Activated CD8-positive, alpha-beta T cell treated with anti-CD3 and anti-CD28 coated beads for 36 hours (primary cell): ENCODE measurements at regions not wholly inside any gene's neighbourhood (a gene's known extent, or its start where the extent isn't known, plus 50 kb on each side); places are given as distances from the start of the nearest gene placed in this dataset.

ENCODE experiments used
- ATAC-seq: fragments of 200-7000 bp; cut with Tn5 transposase; one replicate; pipeline ENCODE4 v1.10.0; 2021; ENCODE audit warnings: mild to moderate bottlenecking, moderate library complexity
- CTCF ChIA-PET: fragments of 350-600 bp; sonication (Branson Sonifier 250); formaldehyde crosslinking; loops from one replicate; lab custom pipeline; 2021; ENCODE audit warnings: antibody characterized with exemption; lab: Charles Lee
- POLR2A ChIA-PET: fragments of 350-600 bp; sonication (Branson Sonifier 250); formaldehyde crosslinking; loops from one replicate; lab custom pipeline; 2021; ENCODE audit warnings: antibody characterized with exemption; lab: Charles Lee
- DNase-seq: peaks from one replicate; pipeline ENCODE4 v3.0.0-alpha.2; 2020
- H3K27ac Mint-ChIP-seq: one replicate; pipeline ENCODE4 v1.8.0; 2021; ENCODE audit warnings: mild to moderate bottlenecking, mixed read lengths
- H3K27me3 Mint-ChIP-seq: one replicate; pipeline ENCODE4 v1.8.0; 2021; ENCODE audit warnings: mixed read lengths
- H3K36me3 Mint-ChIP-seq: one replicate; pipeline ENCODE4 v1.8.0; 2021; ENCODE audit warnings: low read depth, mixed read lengths
- H3K4me1 Mint-ChIP-seq: one replicate; pipeline ENCODE4 v1.8.0; 2021; ENCODE audit warnings: low read depth, mixed read lengths
- H3K4me3 Mint-ChIP-seq: one replicate; pipeline ENCODE4 v1.8.0; 2021; ENCODE audit warnings: mild to moderate bottlenecking, moderate library complexity, mixed read lengths
- H3K9me3 Mint-ChIP-seq: one replicate; pipeline ENCODE4 v1.8.0; 2021; ENCODE audit warnings: mixed read lengths
- CTCF ChIP-seq: fragments of 200-600 bp; IDR thresholded peaks from one replicate; pipeline ENCODE4 v1.8.0; 2022; ENCODE audit warnings: antibody characterized with exemption, mild to moderate bottlenecking
- intact Hi-C: fragments of 100-400 bp; cut with micrococcal nuclease; formaldehyde crosslinking; loops from one replicate; pipeline ENCODE4 v1.10.0; 2022

- TF ChIP-seq CTCF = no peak
- CTCF ChIA-PET = no interaction called here
- no peaks in the 10 kb centered on the region for H3K4me1 Mint-ChIP-seq
These were observed 560.8 kb upstream of the IMPG1 start for GRCh38 chr6:76633259-76633658.

GRCh38 chr6:76631622-76632021 lies 559.2 kb upstream of the IMPG1 start:
- Mint-ChIP-seq H3K4me3 (no peak overlapping the region), H3K27me3 (no peaks in the 10 kb centered on the region), H3K27ac (no peak overlapping the region), H3K9me3 (peaks cover 13% of the 10 kb centered on the region), H3K36me3 (no peaks in the 10 kb centered on the region), H3K4me1 (no peaks in the 10 kb centered on the region)
- ChIA-PET POLR2A (no interaction called here), CTCF (no interaction called here)
- no peak for TF ChIP-seq CTCF
- intact Hi-C loops = no loop called here
- DNase-seq = no peak
- no peak for ATAC-seq

More at GRCh38 chr6:76633259-76633658, 560.8 kb upstream of the IMPG1 start:
- Mint-ChIP-seq H3K36me3 (no peaks in the 10 kb centered on the region), H3K9me3 (peaks cover 8% of the 10 kb centered on the region), H3K4me3 (no peak overlapping the region), H3K27me3 (no peaks in the 10 kb centered on the region), H3K27ac (no peak overlapping the region)
- DNase-seq (no peak), ATAC-seq (no peak)
- intact Hi-C loops = no loop called here
- POLR2A ChIA-PET = no interaction called here

- Mint-ChIP-seq H3K36me3 (no peaks in the 10 kb centered on the region), H3K9me3 (peaks cover 4% of the 10 kb centered on the region), H3K4me1 (no peaks in the 10 kb centered on the region), H3K27ac (no peak overlapping the region), H3K27me3 (no peaks in the 10 kb centered on the region), H3K4me3 (no peak overlapping the region)
- POLR2A ChIA-PET = no interaction called here
- intact Hi-C loops = no loop called here
- TF ChIP-seq CTCF = no peak
- ATAC-seq = no peak
- DNase-seq = no peak
- CTCF ChIA-PET = no interaction called here
These were observed 542.9 kb upstream of the IMPG1 start for GRCh38 chr6:76615395-76615794.

- Mint-ChIP-seq H3K27me3 (no peaks in the 10 kb centered on the region), H3K27ac (no peak overlapping the region), H3K36me3 (no peaks in the 10 kb centered on the region), H3K4me3 (no peak overlapping the region), H3K9me3 (peaks cover 4% of the 10 kb centered on the region), H3K4me1 (no peaks in the 10 kb centered on the region)
- POLR2A ChIA-PET = no interaction called here
- DNase-seq (no peak), ATAC-seq (no peak)
- intact Hi-C loops = no loop called here
- CTCF ChIA-PET = no interaction called here
- TF ChIP-seq CTCF = no peak
These were observed 540.5 kb upstream of the IMPG1 start for GRCh38 chr6:76612954-76613353.

GRCh38 chr6:76609160-76609559 lies 536.7 kb upstream of the IMPG1 start:
- POLR2A ChIA-PET = no interaction called here
- TF ChIP-seq CTCF = no peak
- no peaks in the 10 kb centered on the region for H3K36me3 Mint-ChIP-seq
- no peak overlapping the region for H3K4me3 Mint-ChIP-seq
- intact Hi-C loops = no loop called here
- no peak overlapping the region for H3K27ac Mint-ChIP-seq
- CTCF ChIA-PET = no interaction called here
- no peak for DNase-seq
- H3K4me1 Mint-ChIP-seq = no peaks in the 10 kb centered on the region
- H3K27me3 Mint-ChIP-seq = no peaks in the 10 kb centered on the region
- ATAC-seq = no peak
- H3K9me3 Mint-ChIP-seq = peaks cover 4% of the 10 kb centered on the region
